Activated naive CD8-positive, alpha-beta T cell treated with anti-CD3 and anti-CD28 coated beads for 36 hours (primary cell): ENCODE measurements at regions not wholly inside any gene's neighbourhood (a gene's known extent, or its start where the extent isn't known, plus 50 kb on each side); places are given as distances from the start of the nearest gene placed in this dataset.

Experiments
- DNase-seq: peaks from one replicate; pipeline ENCODE4 v3.0.0; 2021
- H3K27ac Mint-ChIP-seq: one replicate; pipeline ENCODE4 v1.8.0; 2022; ENCODE audit warnings: mild to moderate bottlenecking, moderate library complexity, mixed read lengths
- H3K27me3 Mint-ChIP-seq: one replicate; pipeline ENCODE4 v1.8.0; 2022; ENCODE audit warnings: mild to moderate bottlenecking, mixed read lengths
- H3K36me3 Mint-ChIP-seq: one replicate; pipeline ENCODE4 v1.8.0; 2021; ENCODE audit warnings: mild to moderate bottlenecking, mixed read lengths
- H3K4me1 Mint-ChIP-seq: one replicate; pipeline ENCODE4 v1.8.0; 2021; ENCODE audit warnings: mixed read lengths
- H3K4me3 Mint-ChIP-seq: one replicate; pipeline ENCODE4 v1.8.0; 2022; ENCODE audit warnings: mild to moderate bottlenecking, moderate library complexity, mixed read lengths
- H3K9me3 Mint-ChIP-seq: one replicate; pipeline ENCODE4 v1.8.0; 2022; ENCODE audit warnings: mixed read lengths

GRCh38 chr2:71846072-71846471 lies 301.6 kb downstream of the CYP26B1 start:
- no peak for DNase-seq
- Mint-ChIP-seq H3K36me3 (no peaks in the 10 kb centered on the region), H3K9me3 (no peaks in the 10 kb centered on the region), H3K27me3 (no peaks in the 10 kb centered on the region), H3K4me1 (no peaks in the 10 kb centered on the region), H3K4me3 (no peak overlapping the region), H3K27ac (no peak overlapping the region)

- no peaks in the 10 kb centered on the region for H3K27me3 Mint-ChIP-seq
- no peaks in the 10 kb centered on the region for H3K4me1 Mint-ChIP-seq
- H3K36me3 Mint-ChIP-seq = no peaks in the 10 kb centered on the region
- H3K27ac Mint-ChIP-seq = no peak overlapping the region
- no peak overlapping the region for H3K4me3 Mint-ChIP-seq
- H3K9me3 Mint-ChIP-seq = no peaks in the 10 kb centered on the region
- no peak for DNase-seq
Measured at GRCh38 chr2:71844967-71845366, 302.7 kb downstream of the CYP26B1 start.

- DNase-seq = no peak
- H3K27ac Mint-ChIP-seq = no peak overlapping the region
- H3K9me3 Mint-ChIP-seq = no peaks in the 10 kb centered on the region
- H3K4me1 Mint-ChIP-seq = no peaks in the 10 kb centered on the region
- H3K36me3 Mint-ChIP-seq = no peaks in the 10 kb centered on the region
- H3K27me3 Mint-ChIP-seq = no peaks in the 10 kb centered on the region
- no peak overlapping the region for H3K4me3 Mint-ChIP-seq
Measured at GRCh38 chr2:71843391-71843850, 304.2 kb downstream of the CYP26B1 start.

- H3K36me3 Mint-ChIP-seq = no peaks in the 10 kb centered on the region
- H3K4me3 Mint-ChIP-seq = no peak overlapping the region
- H3K4me1 Mint-ChIP-seq = no peaks in the 10 kb centered on the region
- H3K9me3 Mint-ChIP-seq = no peaks in the 10 kb centered on the region
- H3K27me3 Mint-ChIP-seq = no peaks in the 10 kb centered on the region
- H3K27ac Mint-ChIP-seq = no peak overlapping the region
- DNase-seq = no peak
Measured at GRCh38 chr2:71842744-71843143, 304.9 kb downstream of the CYP26B1 start.

GRCh38 chr2:71839826-71840225 lies 307.8 kb downstream of the CYP26B1 start:
- H3K4me1 Mint-ChIP-seq = no peaks in the 10 kb centered on the region
- no peak overlapping the region for H3K4me3 Mint-ChIP-seq
- H3K27me3 Mint-ChIP-seq = peaks cover 4% of the 10 kb centered on the region
- no peak for DNase-seq
- no peaks in the 10 kb centered on the region for H3K9me3 Mint-ChIP-seq
- H3K27ac Mint-ChIP-seq = no peak overlapping the region
- no peaks in the 10 kb centered on the region for H3K36me3 Mint-ChIP-seq

GRCh38 chr2:71834796-71835195 lies 312.9 kb downstream of the CYP26B1 start:
- Mint-ChIP-seq H3K4me3 (no peak overlapping the region), H3K27me3 (peaks cover 10% of the 10 kb centered on the region), H3K36me3 (no peaks in the 10 kb centered on the region), H3K4me1 (no peaks in the 10 kb centered on the region), H3K27ac (no peak overlapping the region), H3K9me3 (no peaks in the 10 kb centered on the region)
- DNase-seq = no peak

- H3K27ac Mint-ChIP-seq = no peak overlapping the region
- no peak for DNase-seq
- peaks cover 10% of the 10 kb centered on the region for H3K27me3 Mint-ChIP-seq
- H3K4me1 Mint-ChIP-seq = no peaks in the 10 kb centered on the region
- no peaks in the 10 kb centered on the region for H3K9me3 Mint-ChIP-seq
- H3K4me3 Mint-ChIP-seq = no peak overlapping the region
- H3K36me3 Mint-ChIP-seq = no peaks in the 10 kb centered on the region
Measured at GRCh38 chr2:71833855-71834560, 313.7 kb downstream of the CYP26B1 start.

GRCh38 chr2:71833272-71833671 lies 314.4 kb downstream of the CYP26B1 start:
- no peak for DNase-seq
- H3K4me1 Mint-ChIP-seq = no peaks in the 10 kb centered on the region
- no peaks in the 10 kb centered on the region for H3K36me3 Mint-ChIP-seq
- H3K4me3 Mint-ChIP-seq = no peak overlapping the region
- no peaks in the 10 kb centered on the region for H3K9me3 Mint-ChIP-seq
- no peak overlapping the region for H3K27ac Mint-ChIP-seq
- H3K27me3 Mint-ChIP-seq = peaks cover 10% of the 10 kb centered on the region

- Mint-ChIP-seq H3K4me3 (no peak overlapping the region), H3K4me1 (no peaks in the 10 kb centered on the region), H3K27me3 (peaks cover 10% of the 10 kb centered on the region), H3K27ac (no peak overlapping the region), H3K36me3 (no peaks in the 10 kb centered on the region), H3K9me3 (no peaks in the 10 kb centered on the region)
- no peak for DNase-seq
Measured at GRCh38 chr2:71832844-71833243, 314.8 kb downstream of the CYP26B1 start.

- peaks cover 10% of the 10 kb centered on the region for H3K27me3 Mint-ChIP-seq
- no peaks in the 10 kb centered on the region for H3K36me3 Mint-ChIP-seq
- no peak for DNase-seq
- no peaks in the 10 kb centered on the region for H3K9me3 Mint-ChIP-seq
- H3K27ac Mint-ChIP-seq = no peak overlapping the region
- H3K4me1 Mint-ChIP-seq = no peaks in the 10 kb centered on the region
- no peak overlapping the region for H3K4me3 Mint-ChIP-seq
Measured at GRCh38 chr2:71832388-71832787, 315.3 kb downstream of the CYP26B1 start.

GRCh38 chr2:71831193-71831577 lies 316.5 kb downstream of the CYP26B1 start:
- DNase-seq = no peak
- peaks cover 6% of the 10 kb centered on the region for H3K27me3 Mint-ChIP-seq
- H3K4me1 Mint-ChIP-seq = no peaks in the 10 kb centered on the region
- H3K4me3 Mint-ChIP-seq = no peak overlapping the region
- no peaks in the 10 kb centered on the region for H3K9me3 Mint-ChIP-seq
- H3K36me3 Mint-ChIP-seq = no peaks in the 10 kb centered on the region
- H3K27ac Mint-ChIP-seq = no peak overlapping the region

GRCh38 chr2:71830497-71831192 lies 317.0 kb downstream of the CYP26B1 start:
- Mint-ChIP-seq H3K9me3 (no peaks in the 10 kb centered on the region), H3K36me3 (no peaks in the 10 kb centered on the region), H3K4me1 (no peaks in the 10 kb centered on the region), H3K27me3 (peaks cover 6% of the 10 kb centered on the region), H3K27ac (no peak overlapping the region), H3K4me3 (no peak overlapping the region)
- no peak for DNase-seq

- Mint-ChIP-seq H3K4me3 (no peak overlapping the region), H3K27ac (no peak overlapping the region), H3K4me1 (no peaks in the 10 kb centered on the region), H3K36me3 (no peaks in the 10 kb centered on the region), H3K9me3 (peaks cover 2% of the 10 kb centered on the region), H3K27me3 (peaks cover 12% of the 10 kb centered on the region)
- no peak for DNase-seq
Measured at GRCh38 chr2:71829008-71829407, 318.7 kb downstream of the CYP26B1 start.

GRCh38 chr2:71827973-71828372 lies 319.7 kb downstream of the CYP26B1 start:
- Mint-ChIP-seq H3K27me3 (peaks cover 23% of the 10 kb centered on the region), H3K27ac (no peak overlapping the region), H3K4me1 (no peaks in the 10 kb centered on the region), H3K36me3 (no peaks in the 10 kb centered on the region), H3K4me3 (no peak overlapping the region), H3K9me3 (peaks cover 2% of the 10 kb centered on the region)
- DNase-seq = no peak

- Mint-ChIP-seq H3K4me1 (no peaks in the 10 kb centered on the region), H3K36me3 (no peaks in the 10 kb centered on the region), H3K9me3 (peaks cover 2% of the 10 kb centered on the region), H3K27me3 (peaks cover 25% of the 10 kb centered on the region), H3K4me3 (no peak overlapping the region), H3K27ac (no peak overlapping the region)
- no peak for DNase-seq
Measured at GRCh38 chr2:71827524-71827901, 320.1 kb downstream of the CYP26B1 start.
